IMR-90 (cell line): ENCODE measurements at regions not wholly inside any gene's neighbourhood (a gene's known extent, or its start where the extent isn't known, plus 50 kb on each side); places are given as distances from the start of the nearest gene placed in this dataset.

Experiments used
- ATAC-seq: fragments of 200-7000 bp; cut with Tn5 transposase; 2 replicates; pipeline ENCODE4 v1.9.1; 2020; ENCODE audit warnings: low read depth, mild to moderate bottlenecking, moderate library complexity
- BruUV-seq: library from RNA; stranded (reverse); fragments of 400-500 nt; replicated peaks from 2 replicates; lab custom pipeline; 2021; lab: Mats Ljungman, UMichigan
- CTCF ChIA-PET: fragments of 300-600 bp; formaldehyde crosslinking; extraction: SDS; loops from one replicate; lab custom pipeline; 2021; ENCODE audit warnings: antibody characterized with exemption; lab: Yijun Ruan, JAX
- POLR2A ChIA-PET: fragments of 300-600 bp; sonication (Branson Sonifier 250); formaldehyde crosslinking; loops from one replicate; lab custom pipeline; 2022; ENCODE audit warnings: antibody characterized with exemption; ENCODE audit not compliant: unreplicated experiment; lab: Charles Lee
- DNase-seq: peaks from one replicate; pipeline ENCODE4 v3.0.0; 2013
- H2AFZ ChIP-seq: replicated peaks from 2 replicates; pipeline ENCODE3; 2013; ENCODE audit warnings: low read length, mild to moderate bottlenecking; ENCODE audit not compliant: poor library complexity
- H2AK5ac ChIP-seq: 2 replicates; pipeline ENCODE4 v1.6.1; 2013; ENCODE audit warnings: low read depth, low read length, inconsistent platforms
- H2AK9ac ChIP-seq: replicated peaks from 2 replicates; pipeline ENCODE3; 2013; ENCODE audit warnings: mild to moderate bottlenecking, low read depth, low read length, moderate library complexity; ENCODE audit not compliant: poor library complexity
- H2BK120ac ChIP-seq: 2 replicates; pipeline ENCODE4 v1.6.1; 2013; ENCODE audit warnings: low read depth, low read length, inconsistent platforms
- H2BK15ac ChIP-seq: 3 replicates; pipeline ENCODE4 v1.6.1; 2013; ENCODE audit warnings: low read depth, low read length, inconsistent platforms
- H2BK20ac ChIP-seq: 2 replicates; pipeline ENCODE4 v1.6.1; 2013; ENCODE audit warnings: low read depth, mild to moderate bottlenecking, inconsistent platforms, low read length, moderate library complexity
- H2BK5ac ChIP-seq: 2 replicates; pipeline ENCODE4 v1.6.1; 2013; ENCODE audit warnings: mild to moderate bottlenecking, low read depth, low read length, inconsistent platforms; ENCODE audit not compliant: poor library complexity, severe bottlenecking
- H3K14ac ChIP-seq: replicated peaks from 2 replicates; pipeline ENCODE4 v1.6.1; 2013; ENCODE audit warnings: low read depth, low read length, inconsistent platforms
- H3K18ac ChIP-seq: 2 replicates; pipeline ENCODE4 v1.6.1; 2013; ENCODE audit warnings: low read depth, low read length, control low read depth
- H3K23ac ChIP-seq: 2 replicates; pipeline ENCODE4 v1.6.1; 2013; ENCODE audit warnings: low read depth, low read length, inconsistent platforms
- H3K27ac ChIP-seq: 2 replicates; pipeline ENCODE4 v1.5.1; 2013; ENCODE audit warnings: mild to moderate bottlenecking, control low read depth, low read length; ENCODE audit not compliant: insufficient read depth
- H3K27me3 ChIP-seq: 2 replicates; pipeline ENCODE4 v1.6.1; 2013; ENCODE audit warnings: low read length; ENCODE audit not compliant: control insufficient read depth, insufficient read depth
- H3K36me3 ChIP-seq: 2 replicates; pipeline ENCODE4 v1.6.1; 2013; ENCODE audit warnings: low read length, mixed read lengths; ENCODE audit not compliant: control insufficient read depth, insufficient read depth
- H3K4ac ChIP-seq: 2 replicates; pipeline ENCODE4 v1.6.1; 2013; ENCODE audit warnings: low read depth, low read length, inconsistent platforms
- H3K4me1 ChIP-seq: 2 replicates; pipeline ENCODE4 v1.6.1; 2013; ENCODE audit warnings: low read length, mixed read lengths; ENCODE audit not compliant: control insufficient read depth, insufficient read depth
- H3K4me2 ChIP-seq: 2 replicates; pipeline ENCODE4 v1.6.1; 2013; ENCODE audit warnings: low read depth, mild to moderate bottlenecking, control low read depth, low read length, moderate library complexity
- H3K4me3 ChIP-seq: 2 replicates; pipeline ENCODE4 v1.5.1; 2013; ENCODE audit warnings: low read depth, mild to moderate bottlenecking, control low read depth, low read length, moderate library complexity; ENCODE audit not compliant: insufficient read depth
- H3K56ac ChIP-seq: 2 replicates; pipeline ENCODE4 v1.6.1; 2013; ENCODE audit warnings: low read length, inconsistent platforms; ENCODE audit not compliant: insufficient read depth; ENCODE audit errors: extremely low read depth
- H3K79me1 ChIP-seq, 2 experiments: 2 replicates each; pipeline ENCODE4 v1.6.1; 2013; ENCODE audit warnings: low read length in 2 of 2, inconsistent platforms in 1 of 2, low read depth in 1 of 2
- H3K9ac ChIP-seq: 2 replicates; pipeline ENCODE4 v1.6.1; 2013; ENCODE audit warnings: low read depth, low read length, control low read depth
- H3K9me1 ChIP-seq: 2 replicates; pipeline ENCODE4 v1.6.1; 2013; ENCODE audit warnings: low read length, inconsistent platforms; ENCODE audit not compliant: insufficient read depth
- H3K9me3 ChIP-seq: 2 replicates; pipeline ENCODE4 v1.6.1; 2013; ENCODE audit warnings: low read length; ENCODE audit not compliant: control insufficient read depth, insufficient read depth
- H4K20me1 ChIP-seq: 2 replicates; pipeline ENCODE4 v1.6.1; 2013; ENCODE audit warnings: low read length, inconsistent platforms; ENCODE audit not compliant: insufficient read depth
- H4K5ac ChIP-seq: 2 replicates; pipeline ENCODE4 v1.6.1; 2013; ENCODE audit warnings: mild to moderate bottlenecking, low read depth, low read length, control low read depth
- H4K8ac ChIP-seq, 2 experiments: 2 replicates each; pipeline ENCODE4 v1.6.1; 2013; ENCODE audit warnings: low read depth in 2 of 2, low read length in 2 of 2, control low read depth in 1 of 2, inconsistent platforms in 1 of 2
- H4K91ac ChIP-seq: 2 replicates; pipeline ENCODE4 v1.6.1; 2013; ENCODE audit warnings: low read depth, low read length, inconsistent platforms; ENCODE audit not compliant: insufficient read depth
- BHLHE40 ChIP-seq: fragments of 150-350 bp; IDR thresholded peaks from 2 replicates; pipeline ENCODE4 v1.6.1; 2016; ENCODE audit warnings: mild to moderate bottlenecking, low read depth, low read length
- CEBPB ChIP-seq: IDR thresholded peaks from 2 replicates; pipeline ENCODE4 v1.6.1; 2012; ENCODE audit warnings: low read depth, low read length, improper control_type of control experiment
- CHD1 ChIP-seq: IDR thresholded peaks from 2 replicates; pipeline ENCODE4 v1.6.1; 2012; ENCODE audit warnings: low read depth, low read length, improper control_type of control experiment
- CTCF ChIP-seq: conservative IDR thresholded peaks from 2 replicates; pipeline ENCODE4 v1.5.1; 2012; ENCODE audit warnings: mild to moderate bottlenecking, low read depth, low read length, improper control_type of control experiment
- ELK1 ChIP-seq: fragments of 150-350 bp; IDR thresholded peaks from 2 replicates; pipeline ENCODE4 v1.6.1; 2016; ENCODE audit warnings: low read depth, mild to moderate bottlenecking, low read length, moderate library complexity, borderline replicate concordance
- FOS ChIP-seq: fragments of 150-350 bp; IDR thresholded peaks from 2 replicates; pipeline ENCODE4 v1.6.1; 2016; ENCODE audit warnings: low read depth, low read length
- MAFK ChIP-seq: IDR thresholded peaks from 2 replicates; pipeline ENCODE4 v1.6.1; 2012; ENCODE audit warnings: low read depth, low read length, improper control_type of control experiment
- MAZ ChIP-seq: IDR thresholded peaks from 2 replicates; pipeline ENCODE4 v1.6.1; 2012; ENCODE audit warnings: low read depth, mild to moderate bottlenecking, low read length, improper control_type of control experiment, moderate library complexity, borderline replicate concordance
- MXI1 ChIP-seq: IDR thresholded peaks from 2 replicates; pipeline ENCODE4 v1.6.1; 2012; ENCODE audit warnings: low read depth, mild to moderate bottlenecking, low read length, moderate library complexity, borderline replicate concordance
- NFE2L2 ChIP-seq: fragments of 150-350 bp; IDR thresholded peaks from 2 replicates; pipeline ENCODE4 v1.6.1; 2016; ENCODE audit warnings: low read depth, mild to moderate bottlenecking, low read length
- POLR2A ChIP-seq: IDR thresholded peaks from 2 replicates; pipeline ENCODE4 v1.6.1; 2012; ENCODE audit warnings: mild to moderate bottlenecking, low read depth, low read length
- RAD21 ChIP-seq: IDR thresholded peaks from 2 replicates; pipeline ENCODE4 v1.6.1; 2012; ENCODE audit warnings: low read length, improper control_type of control experiment
- RCOR1 ChIP-seq: IDR thresholded peaks from 2 replicates; pipeline ENCODE4 v1.6.1; 2012; ENCODE audit warnings: mild to moderate bottlenecking, low read length, improper control_type of control experiment; ENCODE audit not compliant: insufficient replicate concordance
- RFX5 ChIP-seq: IDR thresholded peaks from 2 replicates; pipeline ENCODE4 v1.8.0; 2012; ENCODE audit warnings: low read depth, mild to moderate bottlenecking, low read length, moderate library complexity
- SMC3 ChIP-seq: fragments of 150-350 bp; IDR thresholded peaks from 2 replicates; pipeline ENCODE4 v1.6.1; 2016; ENCODE audit warnings: low read depth, mild to moderate bottlenecking, antibody characterized with exemption, low read length, moderate library complexity
- USF2 ChIP-seq: fragments of 150-350 bp; IDR thresholded peaks from 2 replicates; pipeline ENCODE4 v1.6.1; 2017; ENCODE audit warnings: mild to moderate bottlenecking, antibody characterized with exemption, low read length, low read depth
- WGBS, 2 experiments: methylation state at CpG; one replicate each; pipeline versions ENCODE4 v1.1.5 to v1.1.7; 2013; ENCODE audit warnings: missing lambda C conversion rate in 2 of 2; ENCODE audit not compliant: insufficient read length in 1 of 2; ENCODE audit errors: extremely low coverage in 2 of 2; 5-methylcytosine and 5-hydroxymethylcytosine counted together
- dilution Hi-C: fragments of 300-500 bp; cut with HindIII; formaldehyde crosslinking; loops from one replicate; pipeline ENCODE4 v1.14.3; 2018; ENCODE audit warnings: low sequenced_read_pairs; ENCODE audit not compliant: unreplicated experiment
- in situ Hi-C: fragments of 300-500 bp; cut with MboI; formaldehyde crosslinking; loops from 3 replicates; pipeline ENCODE4 v1.14.3; 2019; ENCODE audit warnings: low sequenced_read_pairs, inconsistent platforms, mixed read lengths
- intact Hi-C: fragments of 100-400 bp; cut with micrococcal nuclease; formaldehyde crosslinking; loops from 2 replicates; pipeline ENCODE4 v1.10.0; 2022

- no peak overlapping the region for H2BK20ac ChIP-seq
- H3K18ac ChIP-seq, result no peak overlapping the region
- no TSS peak for BruUV-seq
- no peak overlapping the region for H3K14ac ChIP-seq
- ATAC-seq, result no peak
- dilution Hi-C loops (no loop called here), in situ Hi-C loops (no loop called here), intact Hi-C loops (no loop called here)
- no peak overlapping the region for H3K4ac ChIP-seq
- H2AK5ac ChIP-seq, result peak overlapping the region; percentile 1; the same call in 1 of the 2 replicates
- H3K36me3 ChIP-seq, result no peaks in the 10 kb centered on the region
- 0 out of 2 replicates have a peak overlapping the region, but pooled peaks have one; percentile 50 for H2BK120ac ChIP-seq
- no peak overlapping the region for H2BK5ac ChIP-seq
- peaks cover 4% of the 10 kb centered on the region; the same call in 1 of the 2 replicates for H3K4me1 ChIP-seq
- H3K56ac ChIP-seq, result no peak overlapping the region
- no peaks in the 10 kb centered on the region for H3K79me1 ChIP-seq
- DNase-seq, result no peak
- no peak overlapping the region for H2AK9ac ChIP-seq
- no peak overlapping the region for H3K9ac ChIP-seq
- H4K20me1 ChIP-seq, result no peaks in the 10 kb centered on the region
- no peak overlapping the region for H2BK15ac ChIP-seq
- H4K8ac ChIP-seq, result peak overlapping the region in 1 of 2 experiments; percentile 29; a peak in 1 of 4 replicates
- CTCF ChIA-PET, result no interaction called here
- no peak overlapping the region for H3K23ac ChIP-seq
- H3K4me2 ChIP-seq, result no peak overlapping the region
- no peak overlapping the region for H2AFZ ChIP-seq
- no peak overlapping the region for H3K27ac ChIP-seq
- POLR2A ChIA-PET, result no interaction called here
- no peaks in the 10 kb centered on the region for H3K27me3 ChIP-seq
- H4K5ac ChIP-seq, result no peak overlapping the region
- TF ChIP-seq FOS, result no peak
- no peak for TF ChIP-seq BHLHE40
- no peak for TF ChIP-seq CTCF
- no peak for TF ChIP-seq NFE2L2
- TF ChIP-seq RFX5, result no peak
- TF ChIP-seq MAFK, result no peak
- TF ChIP-seq POLR2A, result no peak
- no peak for TF ChIP-seq RCOR1
- no peak for TF ChIP-seq USF2
- no peak for TF ChIP-seq CHD1
- no peak for TF ChIP-seq MAZ
- no peak for TF ChIP-seq RAD21
- no peak for TF ChIP-seq MXI1
- no peak for TF ChIP-seq SMC3
- TF ChIP-seq ELK1, result no peak
- no peak for TF ChIP-seq CEBPB
- H3K4me3 ChIP-seq, result no peak overlapping the region
- no peaks in the 10 kb centered on the region for H3K9me3 ChIP-seq
- 0 out of 2 replicates have a peak, but pooled peaks cover 3% of the 10 kb centered on the region for H3K9me1 ChIP-seq
- no peak overlapping the region for H4K91ac ChIP-seq
- no CpG with 5 or more reads among the region's 3 CpGs for WGBS, 2 experiments
Measured at GRCh38 chr17:62891659-62892058, 74.4 kb upstream of the TANC2 start.
